HG02973 (cell line): ENCODE measurements at regions not wholly inside any gene's neighbourhood (a gene's known extent, or its start where the extent isn't known, plus 50 kb on each side); places are given as distances from the start of the nearest gene placed in this dataset.
"Not testable (repeated sequence)": the region's sequence is repeated elsewhere in the genome, so short reads cannot be mapped to it uniquely, and the experiment has no call there.

Experiments
- ATAC-seq: cut with Tn5 transposase; IDR thresholded peaks from one replicate; pipeline ENCODE4 v1.9.1; 2021; ENCODE audit warnings: moderate library complexity; ENCODE audit not compliant: unreplicated experiment

- ATAC-seq, result no peak
Measured at GRCh38 chrY:16715278-16715677, 1164.7 kb downstream of the CDY2B start.

- ATAC-seq, result no peak
Measured at GRCh38 chrY:16673102-16673787, 1206.8 kb downstream of the CDY2B start.

- no peak for ATAC-seq
Measured at GRCh38 chrY:16668402-16668801, 1211.6 kb downstream of the CDY2B start.

GRCh38 chrY:16662741-16663140 is 1217.3 kb downstream of the CDY2B start:
- no peak for ATAC-seq

GRCh38 chrY:16659340-16659739 is 1220.7 kb downstream of the CDY2B start:
- no peak for ATAC-seq

GRCh38 chrY:16653971-16654370 is 1226.0 kb downstream of the CDY2B start:
- ATAC-seq, result no peak

- ATAC-seq, result no peak
Measured at GRCh38 chrY:16645991-16646390, 1234.0 kb downstream of the CDY2B start.

GRCh38 chrY:16645449-16645848 is 1234.6 kb downstream of the CDY2B start:
- no peak for ATAC-seq

- ATAC-seq, result peak; percentile 63
Measured at GRCh38 chrY:16644270-16644800, 1235.7 kb downstream of the CDY2B start.

- no peak for ATAC-seq
Measured at GRCh38 chrY:16639777-16640176, 1240.2 kb downstream of the CDY2B start.

GRCh38 chrY:16638743-16639142 is 1241.3 kb downstream of the CDY2B start:
- not testable (repeated sequence) for ATAC-seq

- peak; percentile 98 for ATAC-seq
Measured at GRCh38 chrY:16636254-16636653, 1243.8 kb downstream of the CDY2B start.

GRCh38 chrY:16629146-16629545 is 1250.9 kb downstream of the CDY2B start:
- ATAC-seq, result no peak

- ATAC-seq, result no peak
Measured at GRCh38 chrY:16627122-16627521, 1252.9 kb downstream of the CDY2B start.

GRCh38 chrY:16616201-16616975 is 1263.6 kb downstream of the CDY2B start:
- no peak for ATAC-seq

GRCh38 chrY:16608679-16609078 is 1271.3 kb downstream of the CDY2B start:
- no peak for ATAC-seq

- ATAC-seq, result no peak
Measured at GRCh38 chrY:16602146-16602545, 1277.9 kb downstream of the CDY2B start.

- ATAC-seq, result no peak
Measured at GRCh38 chrY:16601626-16602025, 1278.4 kb downstream of the CDY2B start.

GRCh38 chrY:16572061-16572460 is 1308.0 kb downstream of the CDY2B start:
- no peak for ATAC-seq

- ATAC-seq, result peak; percentile 76
Measured at GRCh38 chrY:16562491-16562890, 1317.5 kb downstream of the CDY2B start.

GRCh38 chrY:16522021-16522420 is 1358.0 kb downstream of the CDY2B start:
- ATAC-seq, result no peak

- ATAC-seq, result no peak
Measured at GRCh38 chrY:16502733-16503214, 1377.2 kb downstream of the CDY2B start.
